ENCODE measurements at regions not wholly inside any gene's neighbourhood (a gene's known extent, or its start where the extent isn't known, plus 50 kb on each side); places are given as distances from the start of the nearest gene placed in this dataset.

DNA sequence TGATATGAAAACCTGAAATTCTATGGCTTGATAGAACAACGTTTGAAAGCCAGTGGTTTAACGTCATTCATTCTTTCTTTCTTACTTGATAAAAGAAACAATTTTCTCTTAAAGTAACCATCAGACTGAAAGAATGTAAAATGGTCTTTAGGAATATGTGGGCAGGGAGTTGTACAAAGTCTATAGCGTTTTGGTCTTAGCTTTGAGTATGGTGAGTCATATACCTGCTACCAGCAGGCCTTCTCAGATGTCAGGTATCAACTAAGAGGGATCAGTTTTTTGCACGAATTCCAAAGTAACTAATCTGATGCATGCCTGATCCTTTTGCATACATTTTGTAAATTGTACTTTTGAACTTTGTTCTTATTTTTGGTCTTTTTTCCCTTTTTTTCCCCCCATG is 101.5 kb upstream of the DSEL start:
- Histone ChIP-seq H3K4me3 (ENCODE audit: low read depth, low read length) (no peak overlapping the region), H3K36me3 (ENCODE audit: control insufficient read depth, insufficient read depth, low read length) (no peaks in the 10 kb centered on the region), H3K27me3 (ENCODE audit: control insufficient read depth, insufficient read depth, low read length) (no peaks in the 10 kb centered on the region)
- DNase-seq (ENCODE audit: low read depth) (no peak), FAIRE-seq (no peak)
- TF ChIP-seq, protein P1, sequence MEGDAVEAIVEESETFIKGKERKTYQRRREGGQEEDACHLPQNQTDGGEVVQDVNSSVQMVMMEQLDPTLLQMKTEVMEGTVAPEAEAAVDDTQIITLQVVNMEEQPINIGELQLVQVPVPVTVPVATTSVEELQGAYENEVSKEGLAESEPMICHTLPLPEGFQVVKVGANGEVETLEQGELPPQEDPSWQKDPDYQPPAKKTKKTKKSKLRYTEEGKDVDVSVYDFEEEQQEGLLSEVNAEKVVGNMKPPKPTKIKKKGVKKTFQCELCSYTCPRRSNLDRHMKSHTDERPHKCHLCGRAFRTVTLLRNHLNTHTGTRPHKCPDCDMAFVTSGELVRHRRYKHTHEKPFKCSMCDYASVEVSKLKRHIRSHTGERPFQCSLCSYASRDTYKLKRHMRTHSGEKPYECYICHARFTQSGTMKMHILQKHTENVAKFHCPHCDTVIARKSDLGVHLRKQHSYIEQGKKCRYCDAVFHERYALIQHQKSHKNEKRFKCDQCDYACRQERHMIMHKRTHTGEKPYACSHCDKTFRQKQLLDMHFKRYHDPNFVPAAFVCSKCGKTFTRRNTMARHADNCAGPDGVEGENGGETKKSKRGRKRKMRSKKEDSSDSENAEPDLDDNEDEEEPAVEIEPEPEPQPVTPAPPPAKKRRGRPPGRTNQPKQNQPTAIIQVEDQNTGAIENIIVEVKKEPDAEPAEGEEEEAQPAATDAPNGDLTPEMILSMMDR (IDR thresholded peaks at IDR 0.05; ENCODE audit: insufficient read depth, low read length, severe bottlenecking), result no peak

DNA sequence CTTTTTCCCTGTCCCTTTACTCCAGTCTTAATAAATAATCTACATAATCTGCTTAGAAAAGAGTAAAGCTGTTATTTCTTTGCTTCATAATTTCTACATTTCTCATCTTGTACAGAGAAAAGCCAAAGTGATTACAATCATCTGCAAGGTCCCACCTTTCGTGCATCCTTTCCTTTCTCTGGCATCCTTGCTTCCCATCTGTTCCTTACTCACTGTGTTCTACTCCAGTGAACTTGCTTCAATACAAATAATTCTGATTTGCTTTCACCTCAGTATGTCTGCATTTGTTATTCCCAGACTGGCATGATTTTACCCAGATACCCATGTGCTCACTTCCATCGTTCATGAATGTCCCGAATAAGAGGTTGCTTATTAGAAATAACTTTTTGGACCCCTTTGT is 99.4 kb upstream of the DSEL start:
- no peaks in the 10 kb centered on the region for H3K27me3 ChIP-seq (ENCODE audit: control insufficient read depth, insufficient read depth, low read length)
- FAIRE-seq, result no peak
- no peaks in the 10 kb centered on the region for H3K36me3 ChIP-seq (ENCODE audit: control insufficient read depth, insufficient read depth, low read length)
- H3K4me3 ChIP-seq (ENCODE audit: low read depth, low read length), result no peak overlapping the region
- TF ChIP-seq, protein P1 (IDR thresholded peaks at IDR 0.05; ENCODE audit: insufficient read depth, low read length, severe bottlenecking), result no peak
- DNase-seq (ENCODE audit: low read depth), result no peak

DNA sequence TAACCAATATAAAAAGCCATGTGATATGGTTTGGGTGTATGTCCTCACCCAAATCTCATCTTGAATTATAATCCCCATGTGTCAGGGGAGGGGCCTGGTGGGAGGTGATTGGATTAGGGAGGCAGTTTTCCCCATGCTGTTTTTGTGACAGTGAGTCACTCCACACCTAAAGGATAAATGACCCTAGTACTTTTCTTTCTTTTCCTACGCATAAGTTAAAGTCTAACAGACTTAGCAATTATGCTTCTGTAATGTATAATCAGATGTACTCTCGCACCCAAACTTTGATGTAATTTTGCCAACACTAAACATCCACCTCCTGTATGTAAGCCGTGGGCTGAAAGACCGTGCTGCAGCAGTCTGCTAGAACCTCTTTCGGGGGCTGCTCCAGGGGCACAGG is 97.2 kb upstream of the DSEL start:
- FAIRE-seq (no peak), DNase-seq (ENCODE audit: low read depth) (no peak)
- Histone ChIP-seq H3K4me3 (ENCODE audit: low read depth, low read length) (no peak overlapping the region), H3K36me3 (ENCODE audit: control insufficient read depth, insufficient read depth, low read length) (no peaks in the 10 kb centered on the region), H3K27me3 (ENCODE audit: control insufficient read depth, insufficient read depth, low read length) (no peaks in the 10 kb centered on the region)
- TF ChIP-seq, protein P1 (IDR thresholded peaks at IDR 0.05; ENCODE audit: insufficient read depth, low read length, severe bottlenecking), result no peak

DNA sequence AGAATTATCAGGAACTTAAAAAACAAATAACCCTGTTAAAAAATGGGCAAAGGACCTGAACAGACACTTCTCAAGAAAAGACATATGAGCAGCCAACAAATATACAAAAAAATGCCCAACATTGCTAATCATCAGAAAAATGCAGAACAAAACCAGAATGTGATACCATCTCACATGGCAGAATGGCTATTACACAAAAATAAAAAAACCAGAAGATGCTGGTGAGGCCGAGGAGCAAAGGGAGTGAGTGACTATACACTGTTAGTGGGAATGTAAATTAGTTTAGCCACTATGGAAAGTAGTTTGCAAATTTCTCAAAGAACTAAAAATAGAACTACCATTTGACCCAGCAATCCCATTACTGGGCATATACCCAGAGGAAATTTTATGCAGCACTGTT is 95.8 kb upstream of the DSEL start:
- no peaks in the 10 kb centered on the region for H3K36me3 ChIP-seq (ENCODE audit: control insufficient read depth, insufficient read depth, low read length)
- H3K27me3 ChIP-seq (ENCODE audit: control insufficient read depth, insufficient read depth, low read length), result no peaks in the 10 kb centered on the region
- TF ChIP-seq, protein P1 (IDR thresholded peaks at IDR 0.05; ENCODE audit: insufficient read depth, low read length, severe bottlenecking), result no peak
- FAIRE-seq (no peak), DNase-seq (ENCODE audit: low read depth) (no peak)
- no peak overlapping the region for H3K4me3 ChIP-seq (ENCODE audit: low read depth, low read length)

DNA sequence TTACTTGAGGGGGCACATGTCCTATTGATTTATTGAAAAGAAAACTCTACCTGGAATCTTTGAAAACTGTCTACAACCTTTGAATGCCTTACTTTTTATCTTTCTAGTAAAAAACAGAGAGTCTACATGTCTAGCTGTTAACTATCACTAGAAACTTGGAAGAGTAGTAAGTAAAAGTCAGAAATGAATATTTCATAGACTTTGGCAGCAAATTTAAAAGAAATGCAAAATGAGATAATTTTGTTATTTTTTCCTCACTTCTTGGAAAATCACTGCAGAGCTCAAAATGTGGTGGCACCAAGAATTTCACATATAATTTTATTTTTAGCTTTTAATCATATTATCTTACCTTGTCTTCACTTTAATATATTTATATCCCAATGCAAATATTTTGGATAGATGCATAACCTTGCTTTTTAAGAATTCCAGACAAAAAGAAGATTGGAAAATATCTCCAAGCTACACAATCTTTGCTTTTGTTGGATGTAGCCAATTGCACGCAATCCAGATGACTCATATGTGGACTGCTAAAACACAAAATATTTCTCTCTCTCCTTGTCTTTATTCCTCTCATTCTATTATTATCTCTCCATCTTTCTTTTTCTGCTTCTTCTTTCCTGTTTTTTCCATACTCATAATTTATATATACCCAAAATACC is 92.2 kb upstream of the DSEL start:
- FAIRE-seq, result no peak
- DNase-seq (ENCODE audit: low read depth), result no peak
- Histone ChIP-seq H3K4me3 (ENCODE audit: low read depth, low read length) (no peak overlapping the region), H3K36me3 (ENCODE audit: control insufficient read depth, insufficient read depth, low read length) (no peaks in the 10 kb centered on the region), H3K27me3 (ENCODE audit: control insufficient read depth, insufficient read depth, low read length) (no peaks in the 10 kb centered on the region)
- TF ChIP-seq, protein P1 (IDR thresholded peaks at IDR 0.05; ENCODE audit: insufficient read depth, low read length, severe bottlenecking), result no peak

DNA sequence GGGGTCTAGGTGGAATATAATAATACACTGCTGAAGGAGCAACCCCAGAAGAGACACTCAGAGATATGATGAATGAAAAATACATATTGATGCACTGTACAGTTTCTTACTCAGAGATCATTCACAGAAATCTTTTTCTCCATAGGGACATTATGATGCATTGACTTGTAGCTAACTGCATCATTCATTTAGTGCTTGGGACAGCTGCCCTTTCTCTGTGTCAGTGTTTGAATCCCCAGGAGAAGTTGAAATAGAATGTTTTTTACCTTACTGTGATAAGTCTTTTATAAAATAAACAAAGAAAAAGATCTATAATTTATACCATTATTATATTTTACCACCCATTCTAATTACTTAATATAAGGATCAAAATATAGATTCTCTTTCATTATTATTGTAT is 91.7 kb upstream of the DSEL start:
- TF ChIP-seq, protein P1 (IDR thresholded peaks at IDR 0.05; ENCODE audit: insufficient read depth, low read length, severe bottlenecking), result no peak
- FAIRE-seq (no peak), DNase-seq (ENCODE audit: low read depth) (no peak)
- H3K4me3 ChIP-seq (ENCODE audit: low read depth, low read length), result no peak overlapping the region
- H3K27me3 ChIP-seq (ENCODE audit: control insufficient read depth, insufficient read depth, low read length), result no peaks in the 10 kb centered on the region
- H3K36me3 ChIP-seq (ENCODE audit: control insufficient read depth, insufficient read depth, low read length), result no peaks in the 10 kb centered on the region
